Mucosa of stomach (tissue), 1 donor: ENCODE measurements at regions not wholly inside any gene's neighbourhood (a gene's known extent, or its start where the extent isn't known, plus 50 kb on each side); places are given as distances from the start of the nearest gene placed in this dataset.
"Not testable (repeated sequence)": the region's sequence is repeated elsewhere in the genome, so short reads cannot be mapped to it uniquely, and the experiment has no call there.

ENCODE experiments used
- H3K27me3 ChIP-seq: one replicate; pipeline ENCODE4 v1.7.0; 2013; ENCODE audit warnings: mild to moderate bottlenecking, low read length; ENCODE audit not compliant: control insufficient read depth, insufficient read depth
- H3K36me3 ChIP-seq: one replicate; pipeline ENCODE4 v1.7.0; 2013; ENCODE audit warnings: low read length; ENCODE audit not compliant: control insufficient read depth, insufficient read depth
- H3K4me1 ChIP-seq: one replicate; pipeline ENCODE4 v1.7.0; 2013; ENCODE audit warnings: mild to moderate bottlenecking, low read length; ENCODE audit not compliant: control insufficient read depth, insufficient read depth
- H3K4me3 ChIP-seq: one replicate; pipeline ENCODE4 v1.7.0; 2013; ENCODE audit warnings: low read length
- H3K9ac ChIP-seq: one replicate; pipeline ENCODE4 v1.7.0; 2013; ENCODE audit warnings: mild to moderate bottlenecking, low read length, moderate library complexity
- H3K9me3 ChIP-seq: one replicate; pipeline ENCODE4 v1.7.0; 2013; ENCODE audit warnings: mild to moderate bottlenecking, low read length, moderate library complexity; ENCODE audit not compliant: control insufficient read depth
- donor health status: Pancreatic carcinoma.

DNA sequence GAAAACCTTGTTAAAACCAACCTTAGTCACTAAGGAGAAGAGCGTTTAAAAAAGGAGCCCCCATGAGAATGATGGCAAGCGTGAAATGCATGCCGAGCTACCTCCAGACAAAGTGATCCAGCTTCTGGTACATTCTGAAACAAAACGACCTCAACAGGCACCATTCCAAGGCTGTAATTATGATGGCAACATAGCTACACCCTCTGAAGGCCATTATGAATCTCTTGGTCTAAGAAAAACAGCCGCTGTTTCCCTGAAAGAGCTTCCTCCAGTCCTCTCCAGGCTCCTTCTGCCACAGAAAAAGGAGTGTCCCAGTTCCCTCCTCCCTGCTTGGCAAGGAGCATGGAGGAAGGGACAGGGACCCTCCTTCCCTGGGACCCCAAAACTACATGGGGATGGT, 50.0 kb upstream of the ABLIM1 start:
- Histone ChIP-seq H3K27me3 (no peaks in the 10 kb centered on the region), H3K9me3 (no peaks in the 10 kb centered on the region), H3K4me1 (peaks cover 19% of the 10 kb centered on the region), H3K9ac (no peak overlapping the region), H3K36me3 (no peaks in the 10 kb centered on the region), H3K4me3 (no peak overlapping the region)

DNA sequence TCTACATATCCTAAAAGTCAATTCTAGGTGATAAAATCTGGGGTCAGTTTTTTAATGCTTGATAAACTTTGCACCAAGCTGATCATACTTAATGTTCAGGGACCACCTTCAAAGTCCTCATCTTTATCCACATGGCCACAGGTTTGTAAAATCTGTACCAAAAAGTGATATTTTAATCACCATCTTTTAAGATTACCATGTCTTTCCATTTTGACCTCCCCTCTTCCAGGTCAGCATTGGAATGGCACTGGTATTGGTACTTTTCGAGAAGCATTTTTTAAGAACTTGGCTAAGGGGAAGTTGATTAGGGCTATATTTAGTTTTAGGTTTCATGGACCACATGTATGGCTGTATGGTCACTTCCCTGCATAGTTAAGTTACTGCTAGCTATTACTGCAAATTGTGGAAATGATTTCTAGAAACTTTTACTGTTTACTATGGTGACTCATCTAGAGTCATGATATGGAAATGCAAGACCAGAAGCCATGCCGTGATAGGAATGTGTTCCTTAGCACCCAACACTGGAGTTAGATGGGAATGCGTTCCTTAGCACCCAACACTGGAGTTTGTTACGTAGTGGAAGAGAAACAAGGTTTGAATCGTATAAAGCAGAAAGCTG, 50.8 kb upstream of the ABLIM1 start:
- no peaks in the 10 kb centered on the region for H3K9me3 ChIP-seq
- H3K27me3 ChIP-seq: no peaks in the 10 kb centered on the region
- no peaks in the 10 kb centered on the region for H3K36me3 ChIP-seq
- H3K4me1 ChIP-seq: peaks cover 19% of the 10 kb centered on the region
- H3K4me3 ChIP-seq: no peak overlapping the region
- H3K9ac ChIP-seq: no peak overlapping the region

DNA sequence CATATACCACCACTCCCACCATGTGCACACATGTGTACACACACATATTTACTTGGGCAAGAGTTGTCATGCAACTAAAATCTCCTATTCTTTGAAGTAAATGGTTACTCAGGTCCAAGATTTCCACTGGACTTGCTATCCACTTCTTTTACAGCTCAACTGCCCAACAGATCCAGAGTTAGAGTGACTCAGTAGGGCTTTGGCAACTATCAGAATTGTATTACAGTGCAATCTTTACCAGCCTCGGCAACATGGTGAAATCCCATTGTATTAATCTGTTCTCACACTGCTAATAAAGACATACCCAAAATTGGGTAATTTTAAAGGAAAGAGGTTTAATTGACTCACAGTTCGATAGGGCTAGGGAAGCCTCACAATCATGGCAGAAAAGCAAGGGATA, 51.9 kb upstream of the ABLIM1 start:
- H3K4me1 ChIP-seq: peaks cover 29% of the 10 kb centered on the region
- no peaks in the 10 kb centered on the region for H3K36me3 ChIP-seq
- no peaks in the 10 kb centered on the region for H3K27me3 ChIP-seq
- H3K9ac ChIP-seq: no peak overlapping the region
- no peak overlapping the region for H3K4me3 ChIP-seq
- H3K9me3 ChIP-seq: no peaks in the 10 kb centered on the region

DNA sequence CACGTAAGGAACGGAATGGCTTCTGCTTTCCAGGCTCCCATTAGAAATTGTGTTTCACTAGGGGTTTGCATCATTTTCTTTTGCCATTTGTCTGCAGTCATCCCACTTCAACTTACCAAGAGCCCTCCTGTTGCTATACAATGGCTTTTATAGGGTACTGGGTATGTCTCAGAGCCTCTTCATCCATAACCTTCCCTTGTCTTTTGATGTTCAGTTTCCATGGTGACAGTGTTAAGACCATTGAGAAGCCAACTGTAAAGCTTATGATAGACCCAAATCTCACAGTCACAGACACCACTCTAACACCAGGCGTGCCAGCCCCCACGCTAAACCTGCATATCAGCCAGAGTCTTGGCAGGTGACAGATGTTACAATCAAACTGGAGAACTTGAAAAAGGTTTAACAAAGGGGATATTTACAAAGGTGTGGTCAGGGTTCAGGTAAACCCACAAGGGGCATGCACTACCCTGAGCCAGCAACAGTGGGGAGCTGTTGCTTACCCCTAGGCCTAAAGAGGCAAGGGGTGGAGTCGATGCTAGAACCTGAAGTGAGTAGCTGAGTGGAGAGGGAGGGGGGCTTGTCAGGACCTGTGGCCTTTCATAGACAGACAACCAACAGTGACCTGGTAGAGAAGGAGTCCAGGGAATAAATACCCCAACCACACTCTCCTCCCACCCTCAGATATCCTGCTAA, 53.2 kb upstream of the ABLIM1 start:
- Histone ChIP-seq H3K9ac (no peak overlapping the region), H3K36me3 (no peaks in the 10 kb centered on the region), H3K27me3 (no peaks in the 10 kb centered on the region), H3K4me3 (no peak overlapping the region), H3K4me1 (peaks cover 37% of the 10 kb centered on the region), H3K9me3 (no peaks in the 10 kb centered on the region)

DNA sequence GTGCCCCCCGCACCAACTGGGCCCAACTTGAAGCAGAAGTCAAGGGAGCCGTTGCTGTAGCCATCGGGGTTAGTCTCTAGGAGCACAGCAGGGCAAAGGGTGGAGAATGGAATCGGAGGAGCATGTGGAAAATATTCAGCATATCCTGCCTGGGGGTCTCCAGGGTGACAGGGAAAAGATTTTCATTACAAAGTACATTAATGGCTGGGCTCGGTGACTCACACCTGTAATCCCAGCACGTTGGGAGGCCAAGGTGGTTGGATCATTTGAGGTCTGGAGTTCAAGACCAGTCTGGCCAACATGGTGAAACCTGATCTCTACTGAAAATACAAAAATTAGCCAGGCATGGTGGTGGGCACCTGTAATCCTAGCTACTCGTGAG, 53.8 kb upstream of the ABLIM1 start:
- Histone ChIP-seq H3K9ac (no peak overlapping the region), H3K27me3 (no peaks in the 10 kb centered on the region), H3K9me3 (no peaks in the 10 kb centered on the region), H3K4me3 (no peak overlapping the region), H3K4me1 (peaks cover 37% of the 10 kb centered on the region), H3K36me3 (no peaks in the 10 kb centered on the region)

DNA sequence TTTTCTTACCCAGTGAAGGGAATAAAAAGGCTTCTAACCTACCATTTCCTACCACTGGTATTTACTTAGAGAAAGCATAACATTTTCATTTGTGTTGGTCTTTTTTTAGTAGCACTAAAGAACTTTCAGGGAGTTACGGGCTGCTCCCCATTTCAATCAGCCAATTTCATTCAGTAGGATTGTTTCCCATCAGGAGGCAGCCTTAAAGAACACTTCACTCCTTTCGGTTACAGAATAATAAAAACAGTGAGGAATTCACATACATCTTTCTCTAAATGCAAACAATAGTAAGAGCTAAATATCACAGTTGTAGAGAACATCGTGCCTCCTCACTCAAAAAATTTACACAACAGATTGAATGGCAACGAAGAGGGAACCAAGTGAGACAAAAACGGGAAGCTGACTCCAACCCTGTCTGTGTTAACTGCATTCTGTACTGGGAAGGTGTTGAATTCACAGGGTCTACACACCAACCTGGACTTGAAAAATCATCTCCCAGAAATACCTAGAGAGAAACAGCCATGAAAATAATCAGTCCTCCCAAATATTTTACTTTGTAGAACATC, 55.5 kb upstream of the ABLIM1 start:
- Histone ChIP-seq H3K4me1 (peaks cover 29% of the 10 kb centered on the region), H3K4me3 (no peak overlapping the region), H3K9ac (no peak overlapping the region), H3K9me3 (no peaks in the 10 kb centered on the region), H3K27me3 (no peaks in the 10 kb centered on the region), H3K36me3 (no peaks in the 10 kb centered on the region)

DNA sequence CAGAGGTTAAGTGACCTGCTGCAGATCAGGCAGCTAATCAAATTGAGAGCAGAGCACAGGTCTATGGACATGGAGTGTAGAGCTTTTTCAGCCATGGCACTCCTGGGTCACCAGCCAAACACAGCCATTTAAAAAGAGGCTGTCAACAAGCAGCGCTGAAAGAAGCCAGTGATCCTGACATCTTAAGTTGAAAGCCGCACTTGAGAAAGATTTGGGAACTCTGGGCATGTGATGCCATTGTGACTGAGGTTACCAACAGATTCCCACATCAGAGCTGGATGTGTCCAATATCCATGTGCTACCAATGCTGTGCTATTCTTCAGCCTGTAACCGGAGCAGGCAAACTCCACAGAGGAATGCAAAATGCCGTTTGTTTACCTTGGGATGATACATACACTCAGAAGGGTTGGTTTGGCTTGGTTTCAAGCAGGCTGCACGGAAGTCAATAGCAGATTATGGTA, 56.2 kb upstream of the ABLIM1 start:
- H3K4me3 ChIP-seq: no peak overlapping the region
- H3K9me3 ChIP-seq: no peaks in the 10 kb centered on the region
- H3K36me3 ChIP-seq: no peaks in the 10 kb centered on the region
- H3K4me1 ChIP-seq: peaks cover 34% of the 10 kb centered on the region
- H3K27me3 ChIP-seq: no peaks in the 10 kb centered on the region
- no peak overlapping the region for H3K9ac ChIP-seq

DNA sequence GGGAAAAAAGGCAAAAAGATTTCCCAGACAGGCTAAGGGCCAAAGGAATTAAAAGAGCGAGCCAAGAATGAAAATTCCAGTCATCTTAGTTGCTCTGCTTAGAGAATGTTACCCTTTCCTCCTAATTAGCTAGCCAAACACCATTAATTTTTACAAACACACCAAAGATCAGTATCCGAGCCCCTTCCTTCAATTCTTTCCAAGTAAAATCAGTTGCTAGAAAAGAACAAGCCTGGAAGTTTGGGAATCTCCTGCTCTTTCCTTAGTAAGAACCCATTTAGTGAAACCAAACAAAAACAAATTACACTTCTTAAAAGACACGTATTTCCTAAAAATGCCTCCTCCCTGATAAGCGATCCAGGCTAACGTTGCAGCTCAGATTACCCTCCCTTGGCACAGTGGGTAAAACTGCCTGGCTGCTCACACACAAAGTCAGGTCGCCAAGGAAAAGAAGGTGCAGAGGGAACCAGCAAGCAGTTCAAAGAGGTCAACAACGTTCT, 57.1 kb upstream of the ABLIM1 start:
- H3K36me3 ChIP-seq: no peaks in the 10 kb centered on the region
- no peaks in the 10 kb centered on the region for H3K27me3 ChIP-seq
- peaks cover 37% of the 10 kb centered on the region for H3K4me1 ChIP-seq
- no peak overlapping the region for H3K9ac ChIP-seq
- no peaks in the 10 kb centered on the region for H3K9me3 ChIP-seq
- H3K4me3 ChIP-seq: no peak overlapping the region

DNA sequence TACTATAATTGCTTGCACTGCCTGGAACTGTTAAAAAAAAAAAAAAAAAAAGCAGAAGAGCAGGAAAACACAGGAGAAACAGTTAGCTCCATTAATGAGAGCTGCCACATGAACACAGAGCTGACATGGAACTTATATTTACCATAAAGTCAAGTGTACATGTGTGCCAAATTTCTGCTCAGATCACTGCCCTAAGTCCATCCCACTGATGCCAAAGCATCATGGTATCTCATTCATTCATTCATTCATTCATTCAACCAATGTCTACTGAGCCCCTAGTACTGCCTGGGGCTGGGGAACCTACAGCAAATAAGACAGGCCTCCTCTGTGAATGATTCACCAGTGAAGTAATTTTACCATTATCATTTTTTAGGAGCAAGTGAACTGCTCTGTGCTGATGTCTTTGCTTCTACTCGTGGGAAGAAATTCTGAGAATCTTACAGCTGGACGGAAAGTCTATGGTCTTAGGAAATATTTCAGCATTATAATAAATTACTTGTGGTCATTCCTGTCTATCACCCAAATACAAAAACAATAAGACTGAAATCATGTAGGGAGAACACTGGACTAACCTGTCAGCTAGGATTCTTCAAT, 58.8 kb upstream of the ABLIM1 start:
- H3K9ac ChIP-seq: no peak overlapping the region
- H3K36me3 ChIP-seq: no peaks in the 10 kb centered on the region
- no peaks in the 10 kb centered on the region for H3K9me3 ChIP-seq
- H3K4me1 ChIP-seq: peaks cover 44% of the 10 kb centered on the region
- no peaks in the 10 kb centered on the region for H3K27me3 ChIP-seq
- H3K4me3 ChIP-seq: no peak overlapping the region

DNA sequence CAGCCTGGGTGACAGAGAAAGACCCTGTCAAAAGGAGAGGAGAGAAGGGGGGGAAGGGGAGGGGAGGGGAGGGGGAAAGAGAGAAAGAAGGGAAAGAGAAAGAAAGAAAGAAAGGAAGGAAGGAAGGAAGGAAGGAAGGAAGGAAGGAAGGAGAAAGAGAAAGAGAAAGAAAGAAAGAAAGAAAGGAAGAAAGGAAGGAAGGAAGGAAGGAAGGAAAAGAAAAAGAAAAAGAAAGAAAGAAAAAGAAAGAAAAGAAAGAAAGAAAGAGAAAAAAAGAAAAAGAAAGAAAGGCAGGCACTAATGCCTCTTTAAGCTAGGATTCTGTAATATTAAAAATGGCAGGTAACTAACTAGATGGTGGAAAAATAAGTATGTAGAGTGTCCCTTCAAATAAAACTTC, 59.8 kb upstream of the ABLIM1 start:
- H3K36me3 ChIP-seq, H3K9ac ChIP-seq, H3K27me3 ChIP-seq, H3K4me3 ChIP-seq, H3K9me3 ChIP-seq: not testable (repeated sequence)
- H3K4me1 ChIP-seq: peaks cover 50% of the 10 kb centered on the region

DNA sequence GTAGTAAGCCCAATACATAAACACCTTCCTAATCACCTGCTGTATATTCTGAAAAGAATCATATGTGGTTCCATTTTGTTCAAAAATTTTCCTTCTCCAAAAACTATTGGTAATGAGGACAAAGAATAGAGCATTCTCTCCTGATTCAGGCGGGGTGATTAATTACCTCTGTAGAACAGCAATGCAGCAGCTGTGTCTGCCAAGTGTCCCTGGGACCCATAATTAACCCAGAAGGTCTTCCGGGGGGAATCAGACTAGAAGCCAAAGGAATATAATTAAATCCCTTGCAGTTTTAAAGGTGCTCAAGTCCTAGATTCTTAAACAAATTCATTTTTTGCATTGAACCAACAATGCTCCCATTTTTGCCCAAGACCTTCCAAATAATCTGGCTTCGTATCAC, 60.3 kb upstream of the ABLIM1 start:
- H3K27me3 ChIP-seq: no peaks in the 10 kb centered on the region
- H3K4me1 ChIP-seq: peaks cover 53% of the 10 kb centered on the region

DNA sequence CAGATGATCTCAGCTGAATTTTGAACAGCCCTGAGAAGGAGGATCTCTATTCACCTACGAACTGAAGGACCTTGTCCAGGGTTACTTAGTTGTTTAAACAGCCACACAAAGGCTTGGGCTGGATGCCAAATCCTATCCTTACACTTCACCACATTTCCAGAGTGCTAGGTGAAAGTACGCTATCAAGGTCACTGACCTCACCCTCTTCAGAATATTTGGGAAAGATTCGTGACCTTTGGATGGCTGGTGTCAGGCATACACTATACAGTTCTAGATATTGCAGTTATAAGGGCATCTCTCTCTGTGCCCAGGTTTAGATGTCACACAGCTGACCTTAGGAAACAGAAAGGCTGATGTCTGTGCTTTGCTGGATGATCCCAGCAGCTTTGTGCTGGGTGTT, 61.2 kb upstream of the ABLIM1 start:
- no peaks in the 10 kb centered on the region for H3K27me3 ChIP-seq
- no peaks in the 10 kb centered on the region for H3K36me3 ChIP-seq
- H3K4me3 ChIP-seq: no peak overlapping the region
- peaks cover 59% of the 10 kb centered on the region for H3K4me1 ChIP-seq
- H3K9ac ChIP-seq: no peak overlapping the region
- H3K9me3 ChIP-seq: no peaks in the 10 kb centered on the region

More for the DNA sequence above, 60.3 kb upstream of the ABLIM1 start:
- H3K9me3 ChIP-seq: no peaks in the 10 kb centered on the region
- no peak overlapping the region for H3K9ac ChIP-seq
- no peak overlapping the region for H3K4me3 ChIP-seq
- H3K36me3 ChIP-seq: no peaks in the 10 kb centered on the region
